Subcutaneous abdominal adipose tissue (tissue), 5 donors: ENCODE measurements at regions not wholly inside any gene's neighbourhood (a gene's known extent, or its start where the extent isn't known, plus 50 kb on each side); places are given as distances from the start of the nearest gene placed in this dataset.

Experiments
- H3K27ac ChIP-seq: one replicate; pipeline ENCODE4 v1.7.0; 2013; ENCODE audit warnings: low read depth, mild to moderate bottlenecking, inconsistent platforms, low read length, moderate library complexity
- H3K27me3 ChIP-seq, 5 donors: one replicate each; pipeline ENCODE4 v1.7.0; 2013; ENCODE audit warnings: low read length in 5 of 5, inconsistent platforms in 1 of 5; ENCODE audit not compliant: control insufficient read depth in 5 of 5, insufficient read depth in 4 of 5
- H3K36me3 ChIP-seq, 5 donors: one replicate each; pipeline ENCODE4 v1.7.0; 2013; ENCODE audit warnings: low read length in 5 of 5; ENCODE audit not compliant: control insufficient read depth in 5 of 5, insufficient read depth in 5 of 5
- H3K4me1 ChIP-seq, 5 donors: one replicate each; pipeline ENCODE4 v1.7.0; 2013; ENCODE audit warnings: low read length in 5 of 5, mild to moderate bottlenecking in 3 of 5, moderate library complexity in 1 of 5; ENCODE audit not compliant: control insufficient read depth in 5 of 5, insufficient read depth in 5 of 5
- H3K4me3 ChIP-seq, 5 donors: one replicate each; pipeline ENCODE4 v1.7.0; 2013; ENCODE audit warnings: low read length in 5 of 5, low read depth in 1 of 5
- H3K9ac ChIP-seq, 5 donors: one replicate each; pipeline ENCODE4 v1.7.0; 2013; ENCODE audit warnings: low read length in 5 of 5, mild to moderate bottlenecking in 4 of 5, moderate library complexity in 3 of 5
- H3K9me3 ChIP-seq, 5 donors: one replicate each; pipeline ENCODE4 v1.7.0; 2013; ENCODE audit warnings: low read length in 5 of 5; ENCODE audit not compliant: control insufficient read depth in 5 of 5
- donor health status: healthy.
- donor health status: healthy.
- donor health status: healthy.
- donor health status: healthy.
- donor health status: healthy.

- no peak overlapping the region for H3K4me3 ChIP-seq
- H3K9ac ChIP-seq, result no peak overlapping the region
- H3K9me3 ChIP-seq, result no peaks in the 10 kb centered on the region
- H3K27me3 ChIP-seq, result no peaks in the 10 kb centered on the region
- peaks cover 0 to 8% (median 0%) of the 10 kb centered on the region in 5 donors for H3K4me1 ChIP-seq
- H3K27ac ChIP-seq, result no peak overlapping the region
- H3K36me3 ChIP-seq, result no peaks in the 10 kb centered on the region
Measured at GRCh38 chr12:67450441-67450840, 181.3 kb downstream of the CAND1 start.

GRCh38 chr12:67451206-67451605 is 182.0 kb downstream of the CAND1 start:
- no peaks in the 10 kb centered on the region for H3K27me3 ChIP-seq
- no peak overlapping the region for H3K27ac ChIP-seq
- no peak overlapping the region for H3K9ac ChIP-seq
- no peak overlapping the region for H3K4me3 ChIP-seq
- no peaks in the 10 kb centered on the region for H3K36me3 ChIP-seq
- no peaks in the 10 kb centered on the region for H3K9me3 ChIP-seq
- H3K4me1 ChIP-seq, result peaks cover 1 to 10% (median 3%) of the 10 kb centered on the region in 5 donors

GRCh38 chr12:67452119-67452805 is 183.1 kb downstream of the CAND1 start:
- Histone ChIP-seq H3K4me1 (peaks cover 6 to 20% (median 13%) of the 10 kb centered on the region in 5 donors), H3K9ac (no peak overlapping the region), H3K27ac (no peak overlapping the region), H3K4me3 (no peak overlapping the region), H3K9me3 (no peaks in the 10 kb centered on the region), H3K36me3 (no peaks in the 10 kb centered on the region), H3K27me3 (no peaks in the 10 kb centered on the region)

GRCh38 chr12:67453191-67453590 is 184.0 kb downstream of the CAND1 start:
- Histone ChIP-seq H3K9ac (no peak overlapping the region), H3K36me3 (no peaks in the 10 kb centered on the region), H3K4me3 (no peak overlapping the region), H3K27me3 (no peaks in the 10 kb centered on the region), H3K27ac (no peak overlapping the region), H3K4me1 (peaks cover 12 to 30% (median 22%) of the 10 kb centered on the region in 5 donors), H3K9me3 (no peaks in the 10 kb centered on the region)

- H3K36me3 ChIP-seq, result no peaks in the 10 kb centered on the region
- H3K4me3 ChIP-seq, result no peak overlapping the region
- no peaks in the 10 kb centered on the region for H3K27me3 ChIP-seq
- H3K27ac ChIP-seq, result no peak overlapping the region
- H3K9me3 ChIP-seq, result no peaks in the 10 kb centered on the region
- no peak overlapping the region for H3K9ac ChIP-seq
- peaks cover 14 to 29% (median 26%) of the 10 kb centered on the region in 5 donors for H3K4me1 ChIP-seq
Measured at GRCh38 chr12:67455236-67455635, 186.1 kb downstream of the CAND1 start.

GRCh38 chr12:67456431-67456901 is 187.3 kb downstream of the CAND1 start:
- Histone ChIP-seq H3K27ac (peak overlapping the region; percentile 81), H3K9me3 (no peaks in the 10 kb centered on the region), H3K36me3 (no peaks in the 10 kb centered on the region), H3K9ac (peak overlapping the region in 1 of 5 donors; percentile 32), H3K27me3 (no peaks in the 10 kb centered on the region), H3K4me3 (no peak overlapping the region), H3K4me1 (peaks cover 14 to 27% (median 26%) of the 10 kb centered on the region in 5 donors)

GRCh38 chr12:67457136-67457535 is 188.0 kb downstream of the CAND1 start:
- H3K27ac ChIP-seq, result peak overlapping the region; percentile 81
- no peaks in the 10 kb centered on the region for H3K36me3 ChIP-seq

GRCh38 chr12:67457778-67458665 is 188.9 kb downstream of the CAND1 start:
- Histone ChIP-seq H3K9me3 (no peaks in the 10 kb centered on the region), H3K4me1 (peaks cover 14 to 27% (median 26%) of the 10 kb centered on the region in 5 donors), H3K9ac (peak overlapping the region in 2 of 5 donors; percentile 28 to 37), H3K4me3 (peak overlapping the region in 4 of 5 donors; percentile 3 to 48 (median 28)), H3K27me3 (no peaks in the 10 kb centered on the region), H3K27ac (peak overlapping the region; percentile 81), H3K36me3 (no peaks in the 10 kb centered on the region)

More at GRCh38 chr12:67457136-67457535, 188.0 kb downstream of the CAND1 start:
- no peaks in the 10 kb centered on the region for H3K27me3 ChIP-seq
- peak overlapping the region in 1 of 5 donors; percentile 32 for H3K9ac ChIP-seq
- peak overlapping the region in 1 of 5 donors; percentile 47 for H3K4me3 ChIP-seq
- no peaks in the 10 kb centered on the region for H3K9me3 ChIP-seq
- H3K4me1 ChIP-seq, result peaks cover 14 to 27% (median 26%) of the 10 kb centered on the region in 5 donors

GRCh38 chr12:67459173-67459572 is 189.4 kb upstream of the DYRK2 start:
- Histone ChIP-seq H3K4me3 (no peak overlapping the region), H3K36me3 (no peaks in the 10 kb centered on the region), H3K4me1 (peaks cover 14 to 27% (median 26%) of the 10 kb centered on the region in 5 donors), H3K9ac (no peak overlapping the region), H3K27ac (no peak overlapping the region), H3K9me3 (no peaks in the 10 kb centered on the region), H3K27me3 (no peaks in the 10 kb centered on the region)

GRCh38 chr12:67459578-67459977 is 189.0 kb upstream of the DYRK2 start:
- Histone ChIP-seq H3K36me3 (no peaks in the 10 kb centered on the region), H3K9ac (no peak overlapping the region), H3K27me3 (no peaks in the 10 kb centered on the region), H3K4me1 (peaks cover 14 to 27% (median 26%) of the 10 kb centered on the region in 5 donors), H3K27ac (no peak overlapping the region), H3K9me3 (no peaks in the 10 kb centered on the region), H3K4me3 (no peak overlapping the region)
